Testis (tissue), 2 donors: ENCODE measurements at regions not wholly inside any gene's neighbourhood (a gene's known extent, or its start where the extent isn't known, plus 50 kb on each side); places are given as distances from the start of the nearest gene placed in this dataset.
A peak's percentile ranks its signal among the peaks of the same experiment; 100 is the strongest.

Experiments
- DNase-seq: peaks from one replicate; pipeline ENCODE4 v3.0.0-alpha.2; 2019
- H3K27ac ChIP-seq, 2 donors: fragments of 200-600 bp; sonication (generic); one replicate each; pipeline ENCODE4 v1.5.1; 2019
- H3K27me3 ChIP-seq: fragments of 200-600 bp; sonication (generic); one replicate; pipeline ENCODE4 v1.5.1; 2019
- H3K36me3 ChIP-seq: fragments of 200-600 bp; sonication (generic); one replicate; pipeline ENCODE4 v1.5.1; 2017; ENCODE audit warnings: low read depth; ENCODE audit errors: missing control alignments
- H3K4me1 ChIP-seq: fragments of 200-600 bp; sonication (generic); one replicate; pipeline ENCODE4 v1.5.1; 2019
- H3K4me3 ChIP-seq, 2 donors: fragments of 200-600 bp; sonication (generic); one replicate each; pipeline ENCODE4 v1.5.1; 2017 to 2019
- H3K9me3 ChIP-seq: fragments of 200-600 bp; sonication (generic); one replicate; pipeline ENCODE4 v1.5.1; 2017
- CTCF ChIP-seq, 3 experiments: fragments of 450-650 bp in 2 of 3; fragments of 200-600 bp in 1 of 3; sonication (generic) in 1 of 3; IDR thresholded peaks; one replicate each; pipeline ENCODE4 v1.5.1; 2016 to 2019; ENCODE audit warnings: antibody characterized with exemption in 3 of 3, mild to moderate bottlenecking in 2 of 3, moderate library complexity in 1 of 3
- POLR2A ChIP-seq: fragments of 450-650 bp; IDR thresholded peaks from one replicate; pipeline ENCODE4 v1.6.1; 2017; ENCODE audit warnings: antibody characterized with exemption, mild to moderate bottlenecking, moderate library complexity
- WGBS, 2 donors: methylation state at CpG; one replicate each; pipeline ENCODE4 v1.1.5; 2018; 5-methylcytosine and 5-hydroxymethylcytosine counted together
- intact Hi-C: fragments of 100-400 bp; cut with DNase I; formaldehyde crosslinking; loops from one replicate; pipeline ENCODE4 v1.15.1; 2023; ENCODE audit warnings: low total_unique reads

GRCh38 chr5:174172152-174172551, 126.6 kb downstream of the NSG2 start:
- WGBS, 2 donors, result 60 to 76% methylated on average over 5 of the region's 5 CpGs
- intact Hi-C loops, result no loop called here
- TF ChIP-seq POLR2A (no peak), CTCF (IDR thresholded peaks at IDR 0.05) (no peak)
- DNase-seq, result no peak
- H3K9me3 ChIP-seq, result no peaks in the 10 kb centered on the region
- no peaks in the 10 kb centered on the region for H3K27me3 ChIP-seq
- H3K4me3 ChIP-seq, result no peak overlapping the region
- H3K27ac ChIP-seq, result no peak overlapping the region
- peaks cover 9% of the 10 kb centered on the region for H3K4me1 ChIP-seq
- H3K36me3 ChIP-seq, result no peaks in the 10 kb centered on the region

GRCh38 chr5:174172566-174172965, 127.1 kb downstream of the NSG2 start:
- Histone ChIP-seq H3K9me3 (no peaks in the 10 kb centered on the region), H3K4me3 (no peak overlapping the region), H3K36me3 (no peaks in the 10 kb centered on the region), H3K27me3 (no peaks in the 10 kb centered on the region), H3K27ac (no peak overlapping the region), H3K4me1 (peaks cover 7% of the 10 kb centered on the region)
- WGBS, 2 donors, result 72 to 74% methylated on average over 4 of the region's 4 CpGs
- intact Hi-C loops, result no loop called here
- no peak for DNase-seq
- no peak for TF ChIP-seq CTCF (IDR thresholded peaks at IDR 0.05)
- no peak for TF ChIP-seq POLR2A

- Histone ChIP-seq H3K9me3 (no peaks in the 10 kb centered on the region), H3K36me3 (no peaks in the 10 kb centered on the region), H3K27me3 (no peaks in the 10 kb centered on the region), H3K4me1 (peaks cover 7% of the 10 kb centered on the region), H3K4me3 (no peak overlapping the region), H3K27ac (no peak overlapping the region)
- DNase-seq, result no peak
- intact Hi-C loops, result no loop called here
- TF ChIP-seq CTCF (IDR thresholded peaks at IDR 0.05) (no peak), POLR2A (no peak)
- WGBS, 2 donors, result 90 to 96% methylated on average over 6 of the region's 6 CpGs
These were observed 128.3 kb downstream of the NSG2 start for GRCh38 chr5:174173766-174174165.

GRCh38 chr5:174175716-174176268, 130.3 kb downstream of the NSG2 start:
- DNase-seq, result peak; percentile 46
- H3K27ac ChIP-seq, result no peak overlapping the region
- intact Hi-C loops, result no loop called here
- H3K4me3 ChIP-seq, result no peak overlapping the region
- no peaks in the 10 kb centered on the region for H3K36me3 ChIP-seq
- 43 to 44% methylated on average over 12 of the region's 12 CpGs for WGBS, 2 donors
- no peaks in the 10 kb centered on the region for H3K27me3 ChIP-seq
- TF ChIP-seq CTCF (IDR thresholded peaks at IDR 0.05), result no peak
- peaks cover 7% of the 10 kb centered on the region for H3K4me1 ChIP-seq
- no peaks in the 10 kb centered on the region for H3K9me3 ChIP-seq

GRCh38 chr5:174176511-174176910, 131.0 kb downstream of the NSG2 start:
- Histone ChIP-seq H3K4me1 (peaks cover 7% of the 10 kb centered on the region), H3K36me3 (no peaks in the 10 kb centered on the region), H3K4me3 (no peak overlapping the region), H3K27ac (no peak overlapping the region), H3K27me3 (no peaks in the 10 kb centered on the region), H3K9me3 (no peaks in the 10 kb centered on the region)
- 61 to 70% methylated on average over 3 to 5 of the region's 5 CpGs for WGBS, 2 donors
- TF ChIP-seq POLR2A, result no peak
- TF ChIP-seq CTCF (IDR thresholded peaks at IDR 0.05), result no peak
- intact Hi-C loops, result no loop called here
- DNase-seq, result no peak
